ENCODE measurements at regions not wholly inside any gene's neighbourhood (a gene's known extent, or its start where the extent isn't known, plus 50 kb on each side); places are given as distances from the start of the nearest gene placed in this dataset.
A peak's percentile ranks its signal among the peaks of the same experiment; 100 is the strongest.

GRCh38 chr9:8088477-8088876, 288.9 kb upstream of the DMAC1 start:
- DNase-seq (ENCODE audit: low read depth, low spot score), result no peak

- no peak for DNase-seq (ENCODE audit: low read depth, low spot score)
These were observed 286.4 kb upstream of the DMAC1 start for GRCh38 chr9:8085986-8086385.

GRCh38 chr9:8078641-8079140, 279.1 kb upstream of the DMAC1 start:
- DNase-seq (ENCODE audit: low read depth, low spot score), result peak; percentile 5

GRCh38 chr9:8074713-8075286, 275.2 kb upstream of the DMAC1 start:
- DNase-seq (ENCODE audit: low read depth, low spot score), result no peak

DNA sequence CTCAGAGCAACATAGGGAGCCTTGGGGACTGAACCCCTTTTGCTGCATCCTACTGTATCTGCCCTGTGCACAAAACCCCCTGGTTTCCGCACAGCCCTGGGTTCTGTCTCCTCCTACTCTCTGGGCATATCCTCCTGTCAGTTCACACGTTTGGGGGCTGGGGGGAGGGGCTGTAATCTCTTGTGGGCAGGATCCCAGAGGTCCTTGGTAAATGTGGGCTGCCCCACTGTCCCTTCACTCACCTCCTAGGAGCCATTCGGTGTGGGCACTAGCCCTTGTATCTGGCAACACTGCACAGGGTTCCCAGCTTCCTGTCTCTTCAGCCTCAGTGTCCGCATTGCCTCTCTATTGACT, 271.8 kb upstream of the DMAC1 start:
- DNase-seq (ENCODE audit: low read depth, low spot score), result no peak

DNA sequence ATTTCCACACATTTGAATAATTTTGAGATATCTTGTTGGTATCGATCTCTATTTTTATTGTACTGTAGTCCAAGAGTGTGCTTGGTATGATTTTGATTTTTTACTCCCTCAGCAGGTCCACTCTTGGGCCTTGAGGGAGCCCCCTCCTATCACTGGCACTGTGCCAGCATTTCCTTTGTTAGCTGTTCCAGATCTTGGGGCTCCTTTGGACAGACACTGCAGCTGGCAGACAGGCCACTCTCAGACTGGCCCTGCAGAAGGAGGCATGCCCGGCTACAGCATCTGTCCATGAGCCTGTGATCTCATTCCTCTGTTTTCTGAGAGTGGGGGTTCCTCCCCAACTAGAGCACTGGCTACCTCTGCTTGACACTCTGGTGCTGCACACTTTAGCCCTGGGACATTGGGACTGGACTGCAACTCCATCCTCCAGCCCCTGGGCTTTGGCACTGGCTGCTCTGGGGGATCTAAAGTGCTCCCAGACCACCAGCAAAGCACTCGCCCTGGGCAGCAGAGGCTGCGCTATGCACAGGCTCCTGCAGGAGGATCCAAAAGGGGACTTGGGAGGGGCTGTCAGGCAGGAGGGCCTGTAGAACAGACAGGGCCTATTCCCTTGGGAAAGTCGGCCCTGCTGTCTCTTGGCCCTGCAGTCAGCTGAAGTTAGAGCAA, 271.3 kb upstream of the DMAC1 start:
- DNase-seq (ENCODE audit: low read depth, low spot score), result no peak

- DNase-seq (ENCODE audit: low read depth, low spot score), result no peak
These were observed 262.9 kb upstream of the DMAC1 start for GRCh38 chr9:8062459-8062858.

- no peak for DNase-seq (ENCODE audit: low read depth, low spot score)
These were observed 253.9 kb upstream of the DMAC1 start for GRCh38 chr9:8053501-8053900.

DNA sequence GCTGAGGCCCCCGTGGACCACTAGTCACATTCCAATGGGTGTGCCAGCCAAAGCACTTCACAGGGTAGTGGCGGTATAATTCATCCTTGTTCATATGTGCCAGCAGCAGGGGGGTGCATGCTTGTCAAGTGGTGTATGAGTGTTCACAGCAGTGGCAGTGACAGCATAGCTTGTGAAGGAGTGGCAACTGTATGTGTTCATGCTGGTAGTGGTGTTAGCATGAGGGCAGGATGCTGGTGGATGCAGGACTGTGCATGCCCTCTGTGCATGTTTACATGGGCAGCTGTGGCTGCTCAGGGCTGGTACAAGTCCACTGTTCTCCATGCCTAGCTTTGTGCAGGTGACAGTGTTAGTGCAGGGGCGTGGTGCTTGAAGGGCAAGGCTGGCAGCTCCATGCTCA, 253.4 kb upstream of the DMAC1 start:
- DNase-seq (ENCODE audit: low read depth, low spot score), result no peak

DNA sequence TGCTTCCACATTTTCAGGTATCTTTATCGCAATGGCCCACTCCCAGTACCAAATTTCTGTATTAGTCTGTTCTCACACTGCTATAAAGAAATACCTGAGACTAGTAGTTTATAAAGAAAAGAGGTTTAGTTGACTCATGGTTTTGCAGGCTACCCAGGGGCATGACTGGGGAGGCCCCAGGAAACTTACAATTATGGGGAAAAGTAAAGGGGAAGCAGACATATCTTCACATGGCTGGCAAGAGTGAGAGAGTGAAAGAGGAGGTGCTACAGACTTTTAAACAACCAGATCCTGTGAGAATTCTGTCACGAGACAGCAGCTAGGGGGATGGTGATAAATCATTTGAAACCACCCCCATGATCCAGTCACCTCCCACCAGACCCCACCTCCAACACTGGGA, 238.2 kb upstream of the DMAC1 start:
- no peak for DNase-seq (ENCODE audit: low read depth, low spot score)

GRCh38 chr9:8036914-8037524, 237.4 kb upstream of the DMAC1 start:
- DNase-seq (ENCODE audit: low read depth, low spot score), result no peak

DNA sequence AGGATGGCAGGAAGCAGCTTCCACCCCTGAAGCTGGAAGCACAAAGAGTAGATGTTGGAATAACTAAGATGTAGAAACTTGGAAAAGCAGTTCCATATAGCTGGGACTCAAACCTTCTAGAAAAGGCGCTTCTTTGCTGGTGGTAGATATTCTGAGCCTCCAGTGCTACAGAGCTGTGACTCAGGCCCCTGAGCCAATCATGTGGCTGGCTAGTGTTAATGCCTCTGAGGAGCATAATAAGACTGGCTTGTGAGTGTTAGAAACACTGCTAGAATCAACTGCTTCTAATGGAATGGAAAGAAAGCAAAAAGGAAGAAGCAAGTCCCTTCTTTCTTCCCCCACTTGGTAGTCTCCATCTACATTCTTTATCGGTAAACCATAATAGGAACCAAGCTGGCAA, 234.2 kb upstream of the DMAC1 start:
- DNase-seq (ENCODE audit: low read depth, low spot score), result no peak

DNA sequence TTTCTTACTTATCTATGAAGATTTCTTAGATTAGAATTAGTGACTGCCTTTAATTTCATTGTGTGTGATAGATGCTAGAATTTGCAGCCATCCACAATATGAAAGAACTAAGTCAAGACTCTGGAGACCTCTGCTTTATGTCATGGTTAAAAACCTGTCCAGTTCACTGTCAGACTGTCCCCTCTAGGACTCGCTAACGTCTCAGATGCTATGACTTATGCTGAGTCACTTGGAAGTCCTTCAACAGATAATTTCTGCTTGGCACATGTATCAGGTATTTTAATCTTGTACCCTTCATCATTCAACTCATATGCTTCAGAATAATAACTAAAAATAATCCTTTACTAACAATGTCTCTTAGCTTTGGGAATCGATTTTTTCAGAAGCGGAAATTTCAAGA, 230.5 kb upstream of the DMAC1 start:
- DNase-seq (ENCODE audit: low read depth, low spot score), result no peak

GRCh38 chr9:8027351-8027750, 227.8 kb upstream of the DMAC1 start:
- DNase-seq (ENCODE audit: low read depth, low spot score), result no peak

GRCh38 chr9:8025551-8025950, 226.0 kb upstream of the DMAC1 start:
- DNase-seq (ENCODE audit: low read depth, low spot score), result peak; percentile 38

DNA sequence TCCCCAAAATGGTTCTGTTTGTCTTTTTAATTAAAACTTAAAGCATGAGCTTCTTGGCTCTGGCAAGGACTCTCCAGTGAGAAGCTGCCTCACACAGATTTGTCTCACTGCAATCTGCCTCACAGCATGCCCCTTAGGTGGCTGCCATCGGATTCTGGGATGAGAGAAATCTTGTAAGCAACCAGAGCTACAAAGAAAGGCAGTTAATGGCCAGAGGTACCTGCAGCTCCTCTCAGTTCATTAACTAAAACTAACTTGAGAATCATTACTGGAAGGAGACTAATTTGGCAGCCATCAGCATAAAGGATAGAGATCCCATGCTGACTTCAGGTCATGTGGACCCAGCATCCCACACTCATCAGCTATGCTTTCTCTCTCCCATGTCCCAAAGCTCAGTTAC, 220.6 kb upstream of the DMAC1 start:
- DNase-seq (ENCODE audit: low read depth, low spot score), result no peak

DNA sequence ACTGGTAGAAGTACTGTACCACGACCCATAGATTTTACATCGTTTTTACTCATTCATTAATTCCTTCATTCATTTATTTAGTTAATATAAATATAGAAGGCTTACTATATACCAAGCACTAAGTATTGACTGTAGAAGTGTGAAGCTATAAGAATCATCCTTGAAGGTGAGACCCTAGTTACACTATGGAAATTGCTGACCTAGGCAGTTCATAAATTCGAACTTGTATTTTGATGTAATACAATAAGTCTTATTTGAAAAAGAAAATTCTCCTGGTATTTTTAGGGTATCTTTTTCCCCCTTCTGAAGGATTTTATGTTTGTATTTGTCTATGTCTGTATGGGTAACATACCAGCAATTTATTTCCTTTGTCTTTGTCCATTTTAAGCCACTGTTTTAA, 220.1 kb upstream of the DMAC1 start:
- no peak for DNase-seq (ENCODE audit: low read depth, low spot score)

DNA sequence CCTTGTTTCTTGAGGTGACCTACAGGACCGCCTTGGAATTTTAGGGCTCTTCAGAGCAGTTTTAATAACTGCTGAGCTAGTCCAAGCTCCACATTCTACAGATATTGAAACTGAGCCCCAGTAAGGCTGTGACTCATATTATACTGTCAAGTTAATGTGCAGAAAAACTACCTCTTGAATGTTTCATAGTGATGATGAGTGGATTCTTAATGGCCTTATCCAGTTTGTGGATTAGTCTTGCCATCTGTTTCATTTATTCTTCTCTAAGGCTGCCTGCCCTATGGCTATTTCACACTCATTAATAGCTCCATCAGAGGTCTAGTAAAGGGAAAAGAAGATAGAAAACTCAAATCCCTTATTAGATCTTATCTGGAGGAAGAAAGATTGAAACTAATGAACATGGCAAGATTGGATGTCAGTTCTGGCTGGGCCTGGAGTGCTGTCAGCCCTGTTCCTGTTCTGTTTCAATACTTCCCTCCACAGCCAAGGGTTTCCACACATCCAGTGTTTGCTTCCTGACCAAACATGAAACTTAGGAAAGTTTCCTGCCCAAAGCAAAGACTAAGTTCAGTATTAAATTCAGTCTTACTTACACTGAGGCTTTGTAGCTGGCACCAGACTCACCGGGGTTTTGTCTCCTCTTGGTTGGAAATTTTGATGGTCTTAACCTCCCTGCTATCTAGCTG, 215.6 kb upstream of the DMAC1 start:
- DNase-seq (ENCODE audit: low read depth, low spot score), result no peak

DNA sequence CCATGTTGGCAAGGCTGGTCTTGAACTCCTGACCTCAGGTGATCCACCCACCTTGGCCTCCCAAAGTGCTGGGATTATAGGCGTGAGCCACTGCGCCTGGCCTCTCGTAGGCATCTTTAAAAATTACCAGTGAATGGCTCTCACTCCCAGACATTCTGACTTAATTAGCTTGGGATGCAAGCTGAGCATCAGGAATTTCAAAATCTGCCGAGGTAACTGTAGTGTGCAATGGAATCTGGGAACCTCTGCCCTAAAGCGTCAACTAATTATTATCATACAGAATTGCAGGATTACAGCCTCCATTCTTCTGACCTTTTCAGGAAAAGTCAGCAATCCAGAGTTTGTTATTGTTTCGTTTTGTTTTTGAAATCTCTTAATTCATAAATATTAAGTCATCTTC, 213.4 kb upstream of the DMAC1 start:
- DNase-seq (ENCODE audit: low read depth, low spot score), result no peak

GRCh38 chr9:8011974-8012373, 212.4 kb upstream of the DMAC1 start:
- peak; percentile 10 for DNase-seq (ENCODE audit: low read depth, low spot score)

GRCh38 chr9:7996558-7996957, 197.0 kb upstream of the DMAC1 start:
- no peak for DNase-seq (ENCODE audit: low read depth, low spot score)

DNA sequence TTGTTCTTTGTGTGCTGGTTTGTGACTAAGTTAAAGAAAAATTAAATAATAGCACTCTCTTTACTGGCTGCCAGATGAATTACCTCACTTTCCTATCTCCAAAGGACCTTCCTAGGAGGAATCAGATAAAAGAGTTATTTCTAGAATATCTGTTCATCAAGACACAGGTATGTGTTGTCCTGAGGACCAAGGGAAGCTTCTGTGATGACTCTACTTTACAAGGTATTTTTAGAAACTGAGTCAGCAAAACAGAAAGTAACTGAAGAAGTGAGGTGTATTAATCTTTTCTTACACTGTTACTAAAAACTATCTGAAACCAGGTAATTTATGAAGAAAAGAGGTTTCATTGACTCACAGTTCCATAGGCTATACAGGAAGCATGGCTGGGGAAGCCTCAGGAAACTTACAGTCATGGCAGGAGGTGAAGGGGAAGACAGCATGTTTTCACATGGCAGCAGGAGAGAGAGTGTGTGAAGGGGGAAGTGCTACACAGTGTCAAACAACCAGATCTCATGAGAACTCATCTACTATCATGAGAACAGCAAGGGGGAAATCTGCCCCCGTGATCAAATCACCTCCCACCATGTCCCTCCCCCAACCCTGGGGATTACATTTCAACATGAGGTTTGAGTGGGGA, 189.2 kb upstream of the DMAC1 start:
- DNase-seq (ENCODE audit: low read depth, low spot score), result no peak
